ENCODE measurements at regions not wholly inside any gene's neighbourhood (a gene's known extent, or its start where the extent isn't known, plus 50 kb on each side); places are given as distances from the start of the nearest gene placed in this dataset.
"Not testable (repeated sequence)": the region's sequence is repeated elsewhere in the genome, so short reads cannot be mapped to it uniquely, and the experiment has no call there.

GRCh38 chr10:22067091-22067490 is 63.6 kb upstream of the DNAJC1 start:
- Histone ChIP-seq H3K27me3 (ENCODE audit: control insufficient read depth, insufficient read depth, low read length) (no peaks in the 10 kb centered on the region), H3K4me3 (ENCODE audit: low read depth, low read length) (no peak overlapping the region), H3K36me3 (ENCODE audit: control insufficient read depth, insufficient read depth, low read length) (no peaks in the 10 kb centered on the region)
- ChIA-PET CTCF (no interaction called here), POLR2A (no interaction called here)
- no peak for TF ChIP-seq CTCF (IDR thresholded peaks at IDR 0.05; ENCODE audit: insufficient read depth, low read depth, low read length)
- DNase-seq (ENCODE audit: low read depth), result no peak

GRCh38 chr10:22060984-22061383 is 57.5 kb upstream of the DNAJC1 start:
- CTCF ChIA-PET; H3K27me3 ChIP-seq (ENCODE audit: control insufficient read depth, insufficient read depth, low read length); DNase-seq (ENCODE audit: low read depth); H3K36me3 ChIP-seq (ENCODE audit: control insufficient read depth, insufficient read depth, low read length); H3K4me3 ChIP-seq (ENCODE audit: low read depth, low read length); POLR2A ChIA-PET: not testable (repeated sequence)

- no peak for DNase-seq (ENCODE audit: low read depth)
Measured at GRCh38 chr10:22058201-22058600, 54.7 kb upstream of the DNAJC1 start.

GRCh38 chr10:22054961-22055360 is 51.4 kb upstream of the DNAJC1 start:
- ChIA-PET POLR2A (no interaction called here), CTCF (no interaction called here)
- DNase-seq (ENCODE audit: low read depth), result no peak
- Histone ChIP-seq H3K27me3 (ENCODE audit: control insufficient read depth, insufficient read depth, low read length) (no peaks in the 10 kb centered on the region), H3K4me3 (ENCODE audit: low read depth, low read length) (no peak overlapping the region), H3K36me3 (ENCODE audit: control insufficient read depth, insufficient read depth, low read length) (no peaks in the 10 kb centered on the region)
- no peak for TF ChIP-seq CTCF (IDR thresholded peaks at IDR 0.05; ENCODE audit: insufficient read depth, low read depth, low read length)

More at GRCh38 chr10:22058201-22058600, 54.7 kb upstream of the DNAJC1 start:
- ChIA-PET POLR2A (no interaction called here), CTCF (no interaction called here)
- no peak for TF ChIP-seq CTCF (IDR thresholded peaks at IDR 0.05; ENCODE audit: insufficient read depth, low read depth, low read length)
- Histone ChIP-seq H3K27me3 (ENCODE audit: control insufficient read depth, insufficient read depth, low read length) (no peaks in the 10 kb centered on the region), H3K4me3 (ENCODE audit: low read depth, low read length) (no peak overlapping the region), H3K36me3 (ENCODE audit: control insufficient read depth, insufficient read depth, low read length) (no peaks in the 10 kb centered on the region)
